ENCODE measurements at regions not wholly inside any gene's neighbourhood (a gene's known extent, or its start where the extent isn't known, plus 50 kb on each side); places are given as distances from the start of the nearest gene placed in this dataset.

DNA sequence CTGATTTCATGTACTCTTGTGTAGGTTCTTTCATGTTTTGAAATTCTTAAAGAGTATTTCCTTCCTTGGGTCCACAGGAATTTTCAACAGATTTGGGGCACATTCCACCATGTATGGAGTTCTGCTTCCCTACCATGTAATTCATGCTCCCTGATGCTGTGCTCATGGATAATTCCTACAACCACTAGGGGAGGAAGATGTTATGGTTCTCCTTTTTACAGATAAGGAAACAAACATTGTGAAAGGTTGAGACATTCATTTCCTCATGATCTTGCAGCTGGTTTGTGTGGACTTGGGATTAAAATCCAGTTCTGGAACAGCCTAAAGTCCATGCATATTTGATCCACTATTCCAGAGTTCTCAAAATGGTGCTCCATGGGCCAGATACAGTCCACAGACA, 174.9 kb upstream of the FRMD4B start:
- TF ChIP-seq, protein P1, sequence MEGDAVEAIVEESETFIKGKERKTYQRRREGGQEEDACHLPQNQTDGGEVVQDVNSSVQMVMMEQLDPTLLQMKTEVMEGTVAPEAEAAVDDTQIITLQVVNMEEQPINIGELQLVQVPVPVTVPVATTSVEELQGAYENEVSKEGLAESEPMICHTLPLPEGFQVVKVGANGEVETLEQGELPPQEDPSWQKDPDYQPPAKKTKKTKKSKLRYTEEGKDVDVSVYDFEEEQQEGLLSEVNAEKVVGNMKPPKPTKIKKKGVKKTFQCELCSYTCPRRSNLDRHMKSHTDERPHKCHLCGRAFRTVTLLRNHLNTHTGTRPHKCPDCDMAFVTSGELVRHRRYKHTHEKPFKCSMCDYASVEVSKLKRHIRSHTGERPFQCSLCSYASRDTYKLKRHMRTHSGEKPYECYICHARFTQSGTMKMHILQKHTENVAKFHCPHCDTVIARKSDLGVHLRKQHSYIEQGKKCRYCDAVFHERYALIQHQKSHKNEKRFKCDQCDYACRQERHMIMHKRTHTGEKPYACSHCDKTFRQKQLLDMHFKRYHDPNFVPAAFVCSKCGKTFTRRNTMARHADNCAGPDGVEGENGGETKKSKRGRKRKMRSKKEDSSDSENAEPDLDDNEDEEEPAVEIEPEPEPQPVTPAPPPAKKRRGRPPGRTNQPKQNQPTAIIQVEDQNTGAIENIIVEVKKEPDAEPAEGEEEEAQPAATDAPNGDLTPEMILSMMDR (IDR thresholded peaks at IDR 0.05): no peak
- TF ChIP-seq ZFX (IDR thresholded peaks at IDR 0.05; ENCODE audit: borderline replicate concordance): no peak
- H3K27ac ChIP-seq: no peak overlapping the region

- TF ChIP-seq, protein P1 (IDR thresholded peaks at IDR 0.05): no peak
- TF ChIP-seq ZFX (IDR thresholded peaks at IDR 0.05; ENCODE audit: borderline replicate concordance): no peak
- H3K27ac ChIP-seq: no peak overlapping the region
These were observed 174.2 kb upstream of the FRMD4B start for GRCh38 chr3:69560116-69560515.

DNA sequence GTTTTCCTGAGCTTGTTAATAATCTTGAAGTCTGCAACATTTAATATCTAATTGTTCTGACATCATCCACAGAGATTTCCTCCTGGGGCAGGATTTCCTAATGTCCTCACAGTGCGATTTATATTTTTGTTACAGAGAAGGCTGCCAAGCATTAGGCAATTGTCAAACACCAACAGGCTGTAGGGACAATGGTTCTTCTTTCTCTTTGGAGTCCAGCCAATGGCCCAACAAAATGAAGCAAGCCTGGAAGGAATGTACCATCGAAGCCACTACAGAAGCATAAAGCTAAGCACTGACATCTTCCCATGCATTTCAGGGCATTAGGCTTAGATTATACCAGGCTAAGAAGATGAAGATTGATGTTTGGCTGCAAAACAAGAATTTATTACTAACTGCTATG, 173.0 kb upstream of the FRMD4B start:
- TF ChIP-seq ZFX (IDR thresholded peaks at IDR 0.05; ENCODE audit: borderline replicate concordance): no peak
- no peak overlapping the region for H3K27ac ChIP-seq

DNA sequence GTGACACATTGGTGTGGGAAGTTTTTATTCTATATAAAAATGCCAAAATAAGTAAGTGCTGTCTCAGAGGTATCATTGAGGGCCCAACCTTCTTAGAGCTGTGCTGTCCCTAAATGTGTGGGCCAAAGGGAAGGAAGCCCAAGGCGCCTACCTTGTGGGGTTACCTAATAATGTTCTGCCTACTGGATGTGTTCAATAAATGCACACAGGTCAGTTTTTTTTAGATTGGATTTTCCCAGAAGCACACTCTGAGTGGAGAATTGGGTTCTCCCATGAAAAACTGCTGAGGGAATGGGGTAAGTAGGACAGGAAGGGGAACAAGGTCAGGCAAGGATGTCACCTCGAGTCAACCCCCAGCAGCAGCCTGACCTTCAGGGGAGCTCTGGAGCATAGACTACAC, 168.7 kb upstream of the FRMD4B start:
- TF ChIP-seq, protein P1 (IDR thresholded peaks at IDR 0.05): no peak
- no peak for TF ChIP-seq ZFX (IDR thresholded peaks at IDR 0.05; ENCODE audit: borderline replicate concordance)
- no peak overlapping the region for H3K27ac ChIP-seq

- TF ChIP-seq, protein P1 (IDR thresholded peaks at IDR 0.05): no peak
- no peak for TF ChIP-seq ZFX (IDR thresholded peaks at IDR 0.05; ENCODE audit: borderline replicate concordance)
- H3K27ac ChIP-seq: no peak overlapping the region
These were observed 168.0 kb upstream of the FRMD4B start for GRCh38 chr3:69553888-69554287.

GRCh38 chr3:69547461-69547880, 161.6 kb upstream of the FRMD4B start:
- TF ChIP-seq, protein P1 (IDR thresholded peaks at IDR 0.05): no peak
- no peak for TF ChIP-seq ZFX (IDR thresholded peaks at IDR 0.05; ENCODE audit: borderline replicate concordance)
- no peak overlapping the region for H3K27ac ChIP-seq

- H3K27ac ChIP-seq: no peak overlapping the region
- no peak for TF ChIP-seq ZFX (IDR thresholded peaks at IDR 0.05; ENCODE audit: borderline replicate concordance)
- TF ChIP-seq, protein P1 (IDR thresholded peaks at IDR 0.05): no peak
These were observed 157.0 kb upstream of the FRMD4B start for GRCh38 chr3:69542805-69543429.

Measured in 22Rv1 (cell line).